NCI-H2227 treated with DMSO at 0.1 percent for 48 hours (cell line): ENCODE measurements at regions not wholly inside any gene's neighbourhood (a gene's known extent, or its start where the extent isn't known, plus 50 kb on each side); places are given as distances from the start of the nearest gene placed in this dataset.

ENCODE experiments used
- DNase-seq: peaks from one replicate; lab custom pipeline; 2025; lab: John Stamatoyannopoulos, UW

GRCh38 chr4:71241501-71242288 lies 97.1 kb upstream of the SLC4A4 start:
- DNase-seq = no peak

- DNase-seq = no peak
Observed at GRCh38 chr4:71243091-71243833, 95.6 kb upstream of the SLC4A4 start.

GRCh38 chr4:71247706-71248105 lies 91.1 kb upstream of the SLC4A4 start:
- no peak for DNase-seq

- DNase-seq = no peak
Observed at GRCh38 chr4:71251261-71251660, 87.6 kb upstream of the SLC4A4 start.

- DNase-seq = no peak
Observed at GRCh38 chr4:71253545-71253944, 85.3 kb upstream of the SLC4A4 start.

- no peak for DNase-seq
Observed at GRCh38 chr4:71254451-71255012, 84.3 kb upstream of the SLC4A4 start.

GRCh38 chr4:71255976-71256375 lies 82.8 kb upstream of the SLC4A4 start:
- DNase-seq = no peak

- no peak for DNase-seq
Observed at GRCh38 chr4:71257761-71258160, 81.1 kb upstream of the SLC4A4 start.

GRCh38 chr4:71258323-71258722 lies 80.5 kb upstream of the SLC4A4 start:
- DNase-seq = no peak

- DNase-seq = no peak
Observed at GRCh38 chr4:71259280-71259679, 79.5 kb upstream of the SLC4A4 start.

- DNase-seq = no peak
Observed at GRCh38 chr4:71259911-71260331, 78.9 kb upstream of the SLC4A4 start.

GRCh38 chr4:71260544-71260943 lies 78.3 kb upstream of the SLC4A4 start:
- no peak for DNase-seq

- DNase-seq = no peak
Observed at GRCh38 chr4:71261001-71261400, 77.8 kb upstream of the SLC4A4 start.

GRCh38 chr4:71261633-71262121 lies 77.1 kb upstream of the SLC4A4 start:
- no peak for DNase-seq

- no peak for DNase-seq
Observed at GRCh38 chr4:71262161-71262560, 76.7 kb upstream of the SLC4A4 start.

- no peak for DNase-seq
Observed at GRCh38 chr4:71266090-71266794, 72.6 kb upstream of the SLC4A4 start.

- DNase-seq = no peak
Observed at GRCh38 chr4:71267244-71267643, 71.6 kb upstream of the SLC4A4 start.

- DNase-seq = no peak
Observed at GRCh38 chr4:71268166-71268565, 70.7 kb upstream of the SLC4A4 start.

- DNase-seq = no peak
Observed at GRCh38 chr4:71269233-71269632, 69.6 kb upstream of the SLC4A4 start.

GRCh38 chr4:71270901-71271300 lies 67.9 kb upstream of the SLC4A4 start:
- no peak for DNase-seq

- DNase-seq = no peak
Observed at GRCh38 chr4:71272976-71273375, 65.8 kb upstream of the SLC4A4 start.

- DNase-seq = no peak
Observed at GRCh38 chr4:71275004-71275403, 63.8 kb upstream of the SLC4A4 start.
